Upper lobe of left lung (tissue), 4 donors: ENCODE measurements at regions not wholly inside any gene's neighbourhood (a gene's known extent, or its start where the extent isn't known, plus 50 kb on each side); places are given as distances from the start of the nearest gene placed in this dataset.

Experiments
- CTCF ChIP-seq, 6 experiments: fragments of 450-650 bp in 4 of 6; fragments of 200-600 bp in 2 of 6; sonication (generic) in 2 of 6; IDR thresholded peaks; one replicate each; pipeline ENCODE4 v1.5.1; 2016 to 2019; ENCODE audit warnings: antibody characterized with exemption in 6 of 6
- POLR2A ChIP-seq, 4 donors: fragments of 450-650 bp; IDR thresholded peaks; one replicate each; pipeline ENCODE4 v1.5.1; 2016 to 2017; ENCODE audit warnings: antibody characterized with exemption in 4 of 4, mild to moderate bottlenecking in 2 of 4
- POLR2AphosphoS5 ChIP-seq, 2 donors: sonication (generic); formaldehyde crosslinking; IDR thresholded peaks; one replicate each; pipeline ENCODE4 v1.5.1; 2017; ENCODE audit warnings: antibody characterized with exemption in 2 of 2

- TF ChIP-seq POLR2AphosphoS5 (IDR thresholded peaks at IDR 0.05) (no peak), CTCF (IDR thresholded peaks at IDR 0.05) (no peak), POLR2A (IDR thresholded peaks at IDR 0.05) (no peak)
Observed at GRCh38 chr2:145028101-145028920, 508.4 kb upstream of the ZEB2 start.
